Stimulated activated CD4-positive, alpha-beta T cell treated with anti-CD3 and anti-CD28 coated beads, Interleukin-4, amount 100 ng/mL, for 48 hours (primary cell): ENCODE measurements at regions not wholly inside any gene's neighbourhood (a gene's known extent, or its start where the extent isn't known, plus 50 kb on each side); places are given as distances from the start of the nearest gene placed in this dataset.
"Not testable (repeated sequence)": the region's sequence is repeated elsewhere in the genome, so short reads cannot be mapped to it uniquely, and the experiment has no call there.

ENCODE experiments used
- DNase-seq, 2 donors: peaks; one replicate each; pipeline ENCODE4 v3.0.0-alpha.2; 2020; ENCODE audit warnings: low read depth in 2 of 2

DNA sequence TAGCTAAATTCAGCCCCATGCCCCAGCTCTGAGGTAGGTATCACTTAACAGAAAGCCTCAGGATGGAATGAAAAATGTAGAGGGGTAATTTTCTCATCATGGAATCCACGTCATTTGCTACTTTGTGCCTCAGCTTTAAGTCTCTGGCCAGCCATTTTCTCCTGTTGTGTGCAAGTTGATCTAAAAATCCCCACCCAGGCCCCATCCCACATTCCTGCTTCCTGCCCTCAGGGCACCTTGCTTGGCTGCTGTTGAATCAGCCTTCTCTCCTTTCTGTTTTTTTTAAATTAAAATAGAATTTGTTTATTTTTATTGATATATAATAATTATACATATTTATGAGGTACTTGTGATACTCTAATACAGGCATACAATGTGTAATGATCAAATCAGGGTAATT lies 179.9 kb upstream of the TSHZ3 start:
- no peak for DNase-seq

DNA sequence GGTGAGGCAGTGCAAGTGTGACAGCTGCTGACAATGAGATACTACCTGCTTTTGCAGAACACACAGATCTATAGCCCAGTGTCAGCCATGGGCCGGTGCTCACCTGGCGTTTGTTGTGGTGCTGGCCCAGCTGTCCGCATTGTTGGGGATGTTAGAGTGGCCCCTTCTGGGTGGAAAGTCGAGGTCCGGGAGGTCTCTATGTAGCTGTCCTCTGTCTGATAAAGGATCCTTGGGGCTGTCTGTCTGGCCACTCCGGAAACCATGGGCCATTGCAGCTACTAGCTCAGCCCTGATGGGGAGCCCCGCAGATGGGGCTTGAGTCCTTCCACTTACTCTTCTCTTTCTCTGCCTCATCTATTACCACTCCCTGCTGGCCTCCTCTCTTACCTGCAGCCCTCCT lies 181.5 kb upstream of the TSHZ3 start:
- DNase-seq, result no peak

DNA sequence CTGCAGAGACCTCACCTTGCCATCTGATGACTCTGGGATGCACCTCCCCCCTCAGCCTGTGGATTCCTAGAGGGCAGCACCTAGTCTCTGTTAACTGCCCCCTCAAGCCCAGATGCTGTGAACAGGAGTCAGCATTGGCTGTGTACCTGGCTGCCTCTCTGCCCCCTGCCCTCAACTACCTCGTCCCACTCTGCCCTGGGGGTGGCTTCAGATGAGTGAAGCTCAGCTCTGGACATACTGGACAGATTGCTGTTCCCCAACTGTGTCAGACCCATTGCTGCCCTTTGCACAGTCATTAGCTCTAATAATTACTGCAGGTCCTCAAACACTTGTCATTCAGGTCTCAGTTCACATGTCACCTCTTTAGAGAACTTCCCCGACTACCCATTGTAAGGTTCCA lies 182.1 kb upstream of the TSHZ3 start:
- DNase-seq, result no peak

DNA sequence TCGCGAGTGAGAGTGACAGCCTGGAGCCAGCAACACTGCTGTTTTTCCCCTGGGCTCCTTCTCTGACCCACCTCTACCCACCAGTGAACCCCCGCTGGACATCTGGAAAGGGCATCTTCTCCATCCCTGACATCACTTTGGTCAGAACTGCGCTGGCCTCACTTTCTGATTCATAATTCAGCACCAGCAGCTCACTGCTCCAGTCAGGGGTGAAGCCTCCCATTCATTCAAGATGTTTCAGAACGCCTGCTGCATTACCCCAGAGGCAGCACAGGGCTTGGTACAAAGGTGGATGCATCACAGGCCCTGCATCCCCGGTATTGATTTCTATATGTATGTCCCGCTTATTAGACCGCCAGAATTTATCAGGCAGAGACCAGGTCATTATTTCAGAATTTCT lies 182.8 kb upstream of the TSHZ3 start:
- no peak for DNase-seq

DNA sequence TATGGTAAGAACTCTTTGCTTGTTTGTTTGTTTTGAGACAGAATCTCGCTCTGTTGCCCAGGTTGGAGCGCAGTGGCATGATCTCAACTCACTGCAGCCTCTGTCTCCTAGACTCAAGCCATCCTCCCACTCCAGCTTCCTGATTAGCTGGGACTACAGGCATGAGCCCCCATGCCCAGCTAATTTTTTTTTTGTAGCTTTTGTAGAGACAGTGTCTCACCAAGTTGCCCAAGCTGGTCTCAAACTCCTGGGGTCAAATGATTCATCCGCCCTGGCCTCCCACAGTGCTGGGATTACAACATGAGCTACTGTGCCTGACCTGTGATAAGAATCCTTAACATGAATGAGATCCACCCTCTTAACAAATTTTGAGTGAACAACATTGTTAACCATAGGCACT lies 183.9 kb upstream of the TSHZ3 start:
- DNase-seq, result no peak

DNA sequence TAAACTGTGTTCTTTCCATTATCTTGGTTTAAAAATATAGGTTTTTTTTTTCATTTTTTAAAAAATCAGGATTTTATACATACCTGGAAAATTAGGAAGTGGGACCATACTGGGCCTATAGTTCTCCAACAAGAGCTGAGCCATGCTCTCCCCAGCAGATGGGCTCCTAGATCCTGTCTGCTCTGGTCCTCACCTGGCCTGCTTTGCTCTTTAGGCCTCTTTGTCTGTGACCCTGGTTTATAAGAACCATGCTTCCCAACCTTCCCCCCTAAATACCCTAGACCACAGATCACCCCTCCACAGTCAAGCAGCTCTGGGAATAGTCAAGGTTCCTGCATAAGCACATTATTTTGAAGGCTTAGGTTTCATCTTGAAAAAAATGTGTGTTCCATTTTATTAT lies 185.0 kb upstream of the TSHZ3 start:
- no peak for DNase-seq

DNA sequence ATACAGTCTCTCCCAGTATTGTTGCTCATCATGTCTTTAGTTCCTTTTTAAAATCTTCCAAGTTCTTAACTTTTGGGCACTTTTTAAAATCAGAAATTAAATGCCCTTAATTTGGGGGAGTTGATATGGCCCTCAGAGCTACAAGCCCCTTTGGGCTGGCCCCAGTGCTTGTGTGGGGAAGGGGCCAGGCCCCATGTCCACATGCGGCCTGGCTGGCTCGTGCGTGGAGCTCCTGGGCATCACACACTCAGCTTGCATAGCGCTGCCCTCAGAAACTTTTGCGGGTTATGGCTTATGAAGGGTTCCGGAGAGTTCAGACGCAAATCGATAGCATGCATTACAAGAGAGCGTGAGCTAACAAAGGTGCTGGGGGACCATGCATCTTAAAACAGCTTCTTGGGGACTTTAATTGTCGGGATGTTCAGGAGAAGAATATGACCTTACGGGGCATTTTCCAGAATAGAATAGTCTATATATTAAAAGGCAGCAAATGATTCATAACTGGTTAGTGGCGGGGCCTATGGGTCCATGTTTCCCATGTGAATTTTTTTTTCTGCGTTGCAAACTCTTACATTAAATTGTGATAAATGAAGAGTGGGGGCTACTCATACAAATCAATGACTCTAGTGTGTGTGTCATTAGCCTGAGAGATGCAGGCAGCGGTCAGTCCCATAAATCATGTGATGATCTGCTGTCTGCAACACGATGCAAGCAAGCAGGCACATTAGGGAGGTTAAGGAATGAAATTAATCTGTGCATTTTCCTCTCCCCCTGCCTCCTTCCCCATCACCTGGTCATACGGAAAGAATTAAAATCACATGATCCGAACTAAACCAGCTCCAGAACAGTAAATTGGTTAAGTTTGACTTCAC lies 185.8 kb upstream of the TSHZ3 start:
- DNase-seq, result no peak

DNA sequence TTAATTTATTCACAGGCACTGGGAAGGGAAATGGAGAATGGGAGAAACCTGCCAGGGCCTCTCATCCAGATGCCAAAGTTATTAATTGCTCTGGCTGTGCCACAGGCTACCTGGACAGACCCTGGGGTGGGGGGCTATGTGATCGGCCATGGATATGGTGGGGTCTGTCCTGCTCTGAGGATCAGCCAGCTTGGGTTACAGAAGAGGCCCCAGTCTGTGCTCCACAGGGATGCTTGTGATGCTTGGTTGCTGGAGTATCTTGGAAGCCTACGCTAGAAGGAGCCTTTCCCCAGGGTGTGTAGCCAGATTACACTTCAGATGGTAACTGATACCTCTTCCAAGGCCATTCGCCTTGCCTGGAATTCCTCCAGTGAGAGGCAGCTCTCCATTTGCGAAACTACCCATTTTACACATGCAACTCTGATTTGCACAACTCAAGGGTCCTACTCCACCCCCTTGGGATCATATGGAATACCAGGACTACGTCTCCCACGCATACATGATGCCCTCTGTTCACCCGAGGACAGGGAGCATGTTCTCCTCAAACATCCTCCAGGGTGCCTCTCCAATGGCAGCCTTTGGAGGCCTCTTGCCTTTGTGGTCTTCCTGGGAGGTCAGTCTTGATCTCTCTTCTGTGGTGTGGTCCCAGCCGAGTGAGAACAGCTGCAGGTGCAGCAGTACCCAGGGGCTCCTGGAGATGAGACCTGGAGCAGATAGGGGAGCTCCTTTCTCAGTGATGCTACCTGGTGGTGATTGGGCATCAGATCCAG lies 186.6 kb upstream of the TSHZ3 start:
- DNase-seq, result no peak

DNA sequence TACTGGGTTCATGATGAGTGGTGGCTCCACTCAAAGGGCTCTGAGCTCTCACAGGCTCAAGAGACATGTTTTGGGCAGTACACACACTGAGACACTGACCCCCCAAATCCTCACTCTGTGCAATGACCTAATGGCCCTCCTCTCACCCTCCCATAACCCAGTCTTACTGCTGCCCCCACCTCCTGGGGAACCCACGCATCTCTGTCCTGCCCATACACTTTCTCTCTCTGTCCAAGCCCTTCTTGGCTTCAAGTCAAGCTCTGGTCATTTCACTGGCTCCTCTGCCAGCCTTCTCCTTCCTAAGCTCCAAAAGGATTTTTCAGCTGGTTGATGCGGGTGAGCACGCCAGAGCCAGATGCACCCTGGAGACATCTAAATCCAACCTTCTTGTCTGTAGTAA lies 187.9 kb upstream of the TSHZ3 start:
- DNase-seq, result no peak

DNA sequence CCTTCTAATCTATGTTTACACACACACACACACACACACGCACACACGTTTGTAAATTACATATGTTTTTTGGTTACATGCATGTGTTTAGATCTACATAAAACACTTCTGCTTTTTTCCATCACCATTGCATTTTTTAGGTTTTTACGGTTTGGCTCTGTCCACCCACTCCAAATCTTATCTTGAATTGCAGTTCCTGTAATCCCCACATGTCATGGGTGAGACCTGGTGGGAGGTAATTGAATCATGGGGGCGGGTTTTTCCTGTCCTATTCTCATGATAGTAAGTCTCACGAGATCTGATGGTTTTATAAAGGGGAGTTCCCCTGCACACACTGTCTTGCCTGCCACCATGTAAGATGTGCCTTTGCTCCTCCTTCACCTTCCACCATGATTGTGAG lies 188.7 kb upstream of the TSHZ3 start:
- not testable (repeated sequence) for DNase-seq

DNA sequence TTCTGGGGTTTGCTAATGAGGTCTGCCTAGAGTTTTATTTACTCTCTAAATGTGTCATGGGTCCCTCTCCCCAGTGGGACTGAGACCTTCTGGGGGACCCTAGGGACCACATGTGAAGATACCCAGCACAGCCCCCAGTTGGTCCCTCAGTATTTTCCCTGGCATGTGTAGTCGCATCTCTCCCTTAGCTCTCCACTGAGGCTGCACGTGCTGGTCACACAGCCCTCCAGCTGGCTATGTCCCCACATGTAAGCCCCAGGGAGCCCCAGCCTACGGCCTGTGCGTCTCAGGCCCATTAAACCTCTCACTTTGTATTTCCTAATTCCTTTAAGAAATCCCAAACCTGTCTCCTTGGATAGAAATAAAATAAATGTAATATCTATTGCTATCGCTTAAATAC lies 189.6 kb upstream of the TSHZ3 start:
- no peak for DNase-seq

DNA sequence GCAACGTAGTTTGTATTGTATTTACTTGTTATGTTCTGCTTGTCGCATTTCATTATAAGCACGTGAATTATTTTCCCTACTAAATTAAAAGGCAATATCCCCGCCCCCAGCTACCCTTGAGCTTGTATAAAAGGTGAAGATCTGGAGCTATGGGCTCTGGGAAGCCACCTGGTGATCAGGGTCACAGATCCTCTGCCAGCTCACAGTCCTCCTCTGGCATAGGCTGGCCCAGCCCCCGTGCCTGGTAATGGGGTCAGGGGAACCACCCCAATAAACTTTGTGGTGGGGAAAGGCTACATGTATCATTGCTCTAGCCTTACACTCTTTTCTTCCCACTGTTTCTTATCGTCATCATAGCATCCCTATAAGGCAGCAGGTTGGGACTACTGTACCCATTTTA lies 190.2 kb upstream of the TSHZ3 start:
- no peak for DNase-seq

DNA sequence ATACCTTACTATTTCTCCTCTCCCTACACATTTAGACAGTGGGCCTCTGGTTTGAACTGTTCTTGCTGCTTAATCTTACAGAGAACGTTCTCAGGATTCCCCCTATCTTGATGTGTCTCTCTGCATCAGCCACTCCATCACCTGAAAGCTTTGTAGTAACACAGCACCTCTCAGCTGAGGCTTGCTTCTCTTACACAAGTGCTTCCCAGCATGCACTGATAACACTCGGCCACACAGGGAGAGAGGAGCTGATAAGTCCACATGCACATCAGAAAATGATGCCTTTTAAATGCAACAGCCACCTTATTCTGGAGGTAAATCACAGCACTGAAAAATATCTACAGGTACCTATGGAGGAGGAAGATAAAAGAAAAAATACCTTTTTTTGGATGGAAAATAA lies 192.2 kb upstream of the TSHZ3 start:
- DNase-seq, result no peak

DNA sequence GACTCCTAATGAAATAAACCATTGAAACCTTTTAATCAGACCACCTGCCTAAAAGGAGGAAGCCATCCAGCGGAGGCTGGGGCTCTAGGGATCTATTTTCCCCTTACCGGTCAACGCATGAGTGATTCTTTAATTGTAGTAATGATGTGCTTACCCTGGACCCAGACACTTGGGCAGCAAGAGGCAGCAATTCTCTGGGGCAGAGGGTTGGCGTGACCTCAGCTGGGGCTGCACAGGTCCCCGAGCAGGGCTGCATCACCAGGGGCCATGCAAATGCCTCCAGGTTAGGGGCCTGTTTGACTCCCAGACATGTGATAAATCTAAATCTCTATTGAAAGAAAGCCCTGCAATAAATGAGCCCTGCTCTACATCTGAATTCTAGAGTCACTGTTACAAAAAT lies 194.2 kb upstream of the TSHZ3 start:
- no peak for DNase-seq

DNA sequence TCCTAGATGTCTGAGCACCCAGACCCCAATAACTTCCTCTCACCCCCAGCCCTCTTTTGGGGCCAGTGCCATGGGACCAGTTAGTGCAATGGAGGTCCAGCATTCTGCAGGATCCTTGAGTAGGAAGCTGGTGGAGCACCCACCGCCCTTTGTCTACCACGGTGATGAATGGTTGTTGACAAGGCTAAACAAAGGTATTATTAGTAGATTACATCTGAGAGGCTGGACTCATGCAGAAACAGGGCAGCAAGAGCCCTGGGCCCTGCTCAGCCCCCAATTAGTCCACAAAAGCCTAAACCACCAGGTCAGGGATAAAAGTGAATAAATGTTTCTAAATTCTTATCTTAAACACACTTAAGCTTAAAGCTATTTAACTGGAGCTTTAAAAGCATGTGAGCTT lies 196.5 kb upstream of the TSHZ3 start:
- DNase-seq, result no peak

DNA sequence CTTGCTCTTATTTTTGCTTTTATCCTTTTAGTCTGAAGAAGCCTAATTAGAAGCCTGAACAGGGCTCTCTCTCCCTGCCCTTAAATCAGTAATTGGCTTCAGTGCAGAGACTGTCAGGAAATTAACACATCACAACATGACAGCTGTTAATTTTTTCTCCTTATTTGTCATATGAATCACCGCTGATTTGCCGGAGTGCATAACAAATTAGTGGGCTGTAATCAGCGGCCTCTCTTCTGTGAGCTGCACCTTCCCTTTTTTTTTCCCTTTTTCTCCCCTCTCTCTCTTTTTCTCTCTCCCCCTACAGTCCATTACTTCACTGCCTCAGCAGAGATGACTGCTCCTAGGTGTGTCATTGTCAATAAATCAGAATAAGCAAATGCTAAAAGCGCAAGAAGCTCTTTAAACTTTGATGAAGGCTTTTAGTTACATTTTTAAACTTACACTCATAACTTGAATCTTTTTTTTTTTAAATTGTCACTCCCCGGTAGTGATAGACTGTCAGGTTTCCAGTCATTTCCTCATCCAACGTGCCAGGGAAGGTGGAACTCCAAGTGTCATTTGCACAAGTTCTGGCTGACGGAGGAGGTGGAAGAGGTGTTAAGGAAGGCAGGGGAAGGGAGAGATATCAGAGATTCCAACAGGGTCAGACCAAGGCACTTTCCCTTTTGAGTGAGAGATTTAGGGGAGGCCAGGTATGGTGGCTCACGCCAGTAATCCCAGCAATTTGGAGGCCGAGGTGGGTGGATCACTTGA lies 197.1 kb upstream of the TSHZ3 start:
- DNase-seq, result no peak

DNA sequence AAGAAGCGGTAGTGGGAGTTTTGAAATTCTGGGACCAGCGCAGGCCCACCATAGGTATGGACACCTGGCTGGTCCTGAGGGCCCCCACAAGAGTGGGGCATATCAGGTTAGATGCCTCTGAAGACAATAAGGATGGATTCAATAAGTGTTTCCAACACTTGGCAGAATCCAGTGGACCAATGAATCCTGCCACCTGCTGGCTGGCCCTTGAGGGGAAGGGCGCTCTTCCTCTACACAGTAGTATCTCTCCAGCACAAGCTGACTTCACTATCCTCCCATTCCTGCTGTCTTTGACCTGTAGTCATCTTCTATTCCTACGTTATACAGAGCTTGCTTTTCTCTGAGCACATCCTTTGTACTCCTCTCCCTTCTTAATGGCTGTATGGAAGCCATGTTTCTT lies 199.7 kb upstream of the TSHZ3 start:
- no peak for DNase-seq

DNA sequence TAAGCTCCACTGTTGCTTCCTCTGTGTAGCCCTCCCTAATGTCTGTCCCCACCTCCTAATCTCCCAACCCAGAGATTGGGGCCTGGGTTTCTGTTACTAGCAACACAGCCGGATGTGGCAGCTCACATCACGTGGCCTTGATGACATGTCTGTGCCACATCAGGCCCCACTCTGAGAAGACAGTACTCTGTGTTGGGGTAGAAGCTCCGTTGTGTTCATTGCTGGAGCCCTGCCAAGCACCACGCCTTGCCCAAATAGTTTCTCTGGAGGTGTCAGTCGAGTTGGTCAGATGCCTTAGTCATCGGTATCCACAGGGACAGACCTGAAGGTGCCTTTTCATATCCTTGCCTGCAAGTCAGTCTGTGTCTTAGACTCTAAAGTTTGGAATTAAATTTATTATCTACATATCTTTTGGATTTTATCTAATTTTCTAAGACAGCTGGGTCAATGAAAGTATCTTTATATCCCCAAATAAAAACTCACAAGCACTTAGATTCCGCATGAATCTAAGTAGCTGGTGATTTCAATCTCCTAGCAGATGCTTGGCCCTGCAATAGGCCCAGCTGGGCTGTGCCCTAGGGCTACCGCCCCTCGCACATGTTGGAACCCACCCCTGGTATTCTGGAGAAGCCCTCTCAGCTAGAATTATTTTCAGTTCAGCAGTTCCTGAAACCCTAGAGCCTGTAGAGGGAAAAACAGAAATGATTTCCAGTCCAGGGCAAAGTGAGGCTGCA lies 204.0 kb upstream of the TSHZ3 start:
- DNase-seq, result no peak

DNA sequence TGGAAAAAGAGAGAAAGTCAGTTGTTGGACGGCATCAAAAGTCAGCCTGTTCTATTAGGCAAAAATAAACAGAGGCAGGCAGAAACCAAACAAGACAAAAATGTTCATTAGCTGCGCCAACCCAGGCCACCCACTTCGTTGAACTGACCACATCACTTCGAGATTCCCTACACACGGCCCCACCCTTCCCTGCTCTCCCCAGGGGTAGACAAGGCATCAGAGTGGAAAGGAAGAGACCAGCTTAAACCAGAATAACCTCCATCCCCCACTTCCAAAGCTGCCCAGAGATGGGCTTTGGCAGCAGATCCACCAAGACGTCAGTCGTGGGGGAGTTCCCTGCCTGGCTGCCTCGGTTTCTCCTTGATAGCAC lies 204.6 kb upstream of the TSHZ3 start:
- no peak for DNase-seq

DNA sequence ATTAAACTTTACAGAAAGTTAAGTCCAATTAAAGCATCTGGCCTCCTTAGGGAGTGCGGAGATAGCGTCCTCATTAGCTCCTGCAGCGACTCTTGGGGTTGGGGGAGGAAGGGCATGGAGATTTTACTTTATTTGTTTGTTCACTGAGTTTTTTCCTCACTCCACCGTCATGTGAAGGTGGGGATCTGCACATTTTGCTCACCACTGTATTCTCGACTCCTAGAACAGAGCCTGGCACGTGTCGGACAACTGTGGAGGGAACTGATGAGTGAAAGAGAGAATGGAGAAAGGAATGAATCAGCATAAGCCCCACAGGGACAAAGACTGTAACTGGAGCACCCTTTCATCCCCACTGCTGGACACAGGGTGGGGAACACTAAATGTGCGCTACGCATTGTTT lies 205.1 kb upstream of the TSHZ3 start:
- DNase-seq, result no peak

DNA sequence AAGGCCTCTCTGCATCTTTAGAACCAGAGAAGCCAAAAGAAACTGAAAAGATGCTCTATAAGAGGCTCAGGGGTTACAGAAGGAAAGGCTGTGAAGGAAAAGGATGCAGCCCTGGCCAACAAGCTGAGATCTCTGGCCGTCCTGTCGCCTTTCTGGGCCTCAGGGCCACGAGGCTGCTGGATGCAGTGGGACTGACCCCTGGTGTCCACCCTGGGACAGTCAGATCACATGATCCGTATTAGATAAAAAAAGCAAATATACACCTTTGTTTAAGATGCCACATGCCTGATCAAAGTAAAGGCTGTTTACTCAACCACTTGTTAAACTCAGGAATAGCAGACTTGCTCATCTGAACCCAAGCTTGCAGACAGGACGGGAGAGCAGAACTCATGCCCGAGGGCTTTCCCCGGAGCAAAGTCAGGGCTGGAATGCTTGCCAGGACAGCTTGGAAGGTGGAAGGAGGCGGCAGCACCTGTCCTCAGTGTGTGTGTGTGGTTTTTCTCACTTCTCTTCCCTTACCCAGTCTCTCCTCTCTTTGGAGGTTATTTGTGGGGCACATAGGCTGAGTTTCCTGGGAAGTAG lies 206.5 kb upstream of the TSHZ3 start:
- DNase-seq, result no peak

DNA sequence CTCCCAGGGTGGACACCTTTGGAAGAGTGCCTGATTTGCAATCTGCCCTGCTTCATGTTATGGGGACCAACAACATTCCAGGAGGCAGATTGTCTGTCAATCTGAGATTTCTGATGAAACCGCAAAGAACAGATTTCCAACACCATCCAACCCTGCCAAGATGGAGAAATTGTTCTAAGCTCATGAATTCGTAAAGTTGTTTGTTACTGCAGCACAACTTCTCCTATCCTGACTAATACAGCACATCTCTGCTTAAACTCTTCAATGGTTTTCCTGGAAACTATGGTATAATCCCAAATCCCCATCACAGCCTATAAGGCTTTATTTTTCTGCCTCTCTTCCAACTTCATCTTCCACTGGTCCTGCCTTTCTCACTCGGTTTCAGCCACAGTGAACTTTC lies 210.3 kb upstream of the TSHZ3 start:
- no peak for DNase-seq
